ENCODE measurements at regions not wholly inside any gene's neighbourhood (a gene's known extent, or its start where the extent isn't known, plus 50 kb on each side); places are given as distances from the start of the nearest gene placed in this dataset.
"Not testable (repeated sequence)": the region's sequence is repeated elsewhere in the genome, so short reads cannot be mapped to it uniquely, and the experiment has no call there.

DNA sequence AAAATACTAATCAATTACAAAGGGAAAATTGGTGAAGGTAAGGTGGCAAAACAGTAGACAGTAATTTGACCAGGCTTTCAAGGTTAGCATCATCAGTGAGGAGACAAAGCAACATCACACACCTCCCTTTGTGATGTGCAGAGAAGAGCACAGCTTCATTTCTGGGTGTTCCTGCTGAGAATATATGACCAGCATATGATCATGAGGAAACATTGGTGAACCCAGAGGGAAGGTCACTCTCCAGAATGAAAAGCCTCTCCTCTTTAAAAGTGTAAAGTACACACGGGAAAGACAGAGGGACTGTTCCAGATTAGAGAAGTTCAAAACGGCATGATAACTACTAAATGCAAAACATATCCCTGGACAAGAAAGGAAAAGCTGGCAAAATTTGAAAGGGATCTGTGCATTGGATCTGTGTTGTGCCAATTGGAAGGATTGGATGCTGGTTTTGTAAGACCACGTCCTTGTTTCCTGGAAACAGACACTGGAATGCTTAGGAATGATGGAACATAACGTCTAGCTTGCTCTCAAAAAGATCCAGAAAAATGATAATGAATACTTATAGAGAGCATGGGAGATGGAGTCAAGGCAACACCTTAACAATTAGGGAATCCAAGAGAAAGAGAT lies 80.6 kb upstream of the MITF start:
- TF ChIP-seq, protein P1, sequence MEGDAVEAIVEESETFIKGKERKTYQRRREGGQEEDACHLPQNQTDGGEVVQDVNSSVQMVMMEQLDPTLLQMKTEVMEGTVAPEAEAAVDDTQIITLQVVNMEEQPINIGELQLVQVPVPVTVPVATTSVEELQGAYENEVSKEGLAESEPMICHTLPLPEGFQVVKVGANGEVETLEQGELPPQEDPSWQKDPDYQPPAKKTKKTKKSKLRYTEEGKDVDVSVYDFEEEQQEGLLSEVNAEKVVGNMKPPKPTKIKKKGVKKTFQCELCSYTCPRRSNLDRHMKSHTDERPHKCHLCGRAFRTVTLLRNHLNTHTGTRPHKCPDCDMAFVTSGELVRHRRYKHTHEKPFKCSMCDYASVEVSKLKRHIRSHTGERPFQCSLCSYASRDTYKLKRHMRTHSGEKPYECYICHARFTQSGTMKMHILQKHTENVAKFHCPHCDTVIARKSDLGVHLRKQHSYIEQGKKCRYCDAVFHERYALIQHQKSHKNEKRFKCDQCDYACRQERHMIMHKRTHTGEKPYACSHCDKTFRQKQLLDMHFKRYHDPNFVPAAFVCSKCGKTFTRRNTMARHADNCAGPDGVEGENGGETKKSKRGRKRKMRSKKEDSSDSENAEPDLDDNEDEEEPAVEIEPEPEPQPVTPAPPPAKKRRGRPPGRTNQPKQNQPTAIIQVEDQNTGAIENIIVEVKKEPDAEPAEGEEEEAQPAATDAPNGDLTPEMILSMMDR (IDR thresholded peaks at IDR 0.05; ENCODE audit: low read depth, low read length), result no peak
- no peak overlapping the region for H3K4me3 ChIP-seq (ENCODE audit: low read depth, low read length)

DNA sequence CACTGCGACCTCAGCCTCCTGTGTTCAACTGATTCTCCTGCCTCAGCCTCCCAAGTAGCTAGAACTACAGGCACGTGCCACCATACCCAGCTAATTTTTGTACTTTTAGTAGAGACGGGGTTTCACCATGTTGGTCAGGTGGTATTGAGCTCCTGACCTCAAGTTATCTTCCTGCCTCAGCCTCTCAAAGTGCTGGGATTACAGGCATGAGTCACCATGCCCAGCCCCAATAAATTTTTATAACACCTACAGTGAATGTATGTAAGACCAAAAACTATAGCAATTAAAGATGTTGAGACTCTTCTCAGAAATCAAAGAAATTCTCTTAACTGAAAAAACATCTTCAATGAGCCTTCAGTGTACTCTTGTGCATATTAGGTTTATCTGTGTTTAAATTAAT lies 82.2 kb upstream of the MITF start:
- not testable (repeated sequence) for H3K4me3 ChIP-seq (ENCODE audit: low read depth, low read length)

DNA sequence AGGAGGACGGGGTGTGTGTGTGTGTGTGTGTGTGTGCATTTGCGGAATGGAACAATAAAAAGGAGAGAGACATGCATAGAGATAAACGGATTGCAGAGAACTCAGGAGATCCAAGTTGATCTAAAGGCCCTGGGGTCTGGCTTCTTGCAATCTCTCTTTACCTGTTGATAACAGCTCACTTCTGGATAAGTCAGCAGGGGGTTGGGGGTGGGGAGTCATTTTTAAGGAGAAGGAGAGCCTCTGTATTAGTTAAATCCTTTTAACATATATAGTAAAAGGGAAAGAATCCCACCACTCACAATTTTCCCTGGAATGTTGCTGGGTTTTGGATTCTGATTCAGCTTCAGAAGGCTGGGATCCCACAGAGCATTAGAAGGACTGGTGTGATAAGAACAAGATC lies 87.5 kb upstream of the MITF start:
- TF ChIP-seq, protein P1 (IDR thresholded peaks at IDR 0.05; ENCODE audit: low read depth, low read length), result no peak

DNA sequence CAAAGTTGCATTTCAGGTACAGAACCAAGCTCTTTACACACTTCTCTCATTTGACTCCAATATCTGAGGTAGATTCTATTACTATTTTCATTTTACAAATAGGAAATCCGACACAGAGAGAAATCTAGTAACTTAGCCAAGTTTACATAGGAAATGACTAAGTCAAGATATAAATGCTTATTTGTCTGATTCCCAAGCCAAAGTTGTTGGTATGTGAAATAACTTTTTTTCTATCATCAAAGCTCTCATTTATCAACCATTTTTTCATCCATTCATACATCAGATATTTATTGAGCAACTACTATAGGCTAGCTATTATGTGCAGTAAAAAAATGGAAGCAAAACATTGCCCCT lies 89.2 kb upstream of the MITF start:
- TF ChIP-seq, protein P1 (IDR thresholded peaks at IDR 0.05; ENCODE audit: low read depth, low read length), result no peak
- no peak overlapping the region for H3K4me3 ChIP-seq (ENCODE audit: low read depth, low read length)

More for the DNA sequence above, 87.5 kb upstream of the MITF start:
- H3K4me3 ChIP-seq (ENCODE audit: low read depth, low read length), result no peak overlapping the region

DNA sequence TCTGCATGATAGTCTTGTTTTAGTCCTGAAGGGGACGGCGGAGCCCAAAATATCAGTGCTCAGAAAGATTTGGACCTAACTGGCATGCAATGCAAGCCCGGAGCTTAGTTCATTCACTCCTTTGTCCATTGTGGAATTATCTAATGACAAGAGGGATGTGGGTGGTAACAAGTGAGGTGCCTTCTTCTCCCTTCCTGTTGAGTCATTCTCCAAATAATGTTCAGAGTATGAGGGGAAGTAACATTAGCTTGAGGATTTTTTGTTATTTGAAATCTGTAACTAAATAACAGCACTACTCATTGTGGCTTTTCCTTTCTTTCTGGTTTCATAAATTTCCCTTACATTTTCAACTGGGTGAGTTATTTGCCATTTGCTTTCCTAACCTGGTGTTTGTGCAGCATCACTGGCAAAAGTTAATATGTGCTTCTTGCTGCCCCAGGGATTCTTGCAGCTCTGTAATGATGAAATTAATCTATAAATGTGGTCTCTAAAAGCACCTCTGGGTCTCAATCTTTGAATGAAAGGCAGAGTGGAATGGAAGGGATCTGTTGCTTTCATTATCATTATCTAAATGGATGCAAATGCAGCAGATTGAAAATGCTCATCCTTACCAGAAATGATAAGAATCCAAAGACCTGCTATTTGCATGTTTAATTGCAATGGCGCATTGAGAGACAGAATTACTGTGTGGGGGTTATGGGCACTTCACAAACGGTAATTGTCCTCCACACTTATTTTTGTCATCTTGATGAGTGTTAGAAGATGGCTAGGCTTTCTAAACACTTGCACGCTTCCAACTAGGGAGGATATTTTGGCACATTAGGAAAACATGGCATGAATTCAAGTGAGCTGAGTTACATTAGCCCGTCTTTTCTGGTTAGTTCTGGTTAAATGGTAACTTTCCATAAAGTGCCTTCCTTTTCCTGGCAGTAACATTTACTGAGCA lies 89.9 kb upstream of the MITF start:
- TF ChIP-seq, protein P1 (IDR thresholded peaks at IDR 0.05; ENCODE audit: low read depth, low read length), result no peak
- H3K4me3 ChIP-seq (ENCODE audit: low read depth, low read length), result no peak overlapping the region

DNA sequence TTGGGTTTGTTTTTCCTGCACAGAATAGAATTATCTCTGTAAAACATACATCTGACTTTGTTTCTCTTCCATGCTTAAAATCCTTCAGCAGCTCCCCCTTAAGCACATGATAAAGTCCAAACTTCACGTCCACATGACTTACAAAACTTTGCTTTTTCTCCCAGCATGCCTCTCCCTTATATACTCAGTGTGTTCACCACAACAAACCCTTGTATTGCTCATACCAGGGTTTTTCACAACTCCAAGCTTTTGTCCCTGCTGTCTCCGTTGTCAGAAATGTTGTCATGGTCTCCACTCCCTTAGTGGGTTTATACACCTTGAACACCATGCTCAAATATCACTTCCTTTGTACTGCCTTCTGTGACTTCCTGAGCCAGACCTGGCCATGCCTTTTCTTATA lies 91.1 kb upstream of the MITF start:
- TF ChIP-seq, protein P1 (IDR thresholded peaks at IDR 0.05; ENCODE audit: low read depth, low read length), result no peak
- H3K4me3 ChIP-seq (ENCODE audit: low read depth, low read length), result no peak overlapping the region

DNA sequence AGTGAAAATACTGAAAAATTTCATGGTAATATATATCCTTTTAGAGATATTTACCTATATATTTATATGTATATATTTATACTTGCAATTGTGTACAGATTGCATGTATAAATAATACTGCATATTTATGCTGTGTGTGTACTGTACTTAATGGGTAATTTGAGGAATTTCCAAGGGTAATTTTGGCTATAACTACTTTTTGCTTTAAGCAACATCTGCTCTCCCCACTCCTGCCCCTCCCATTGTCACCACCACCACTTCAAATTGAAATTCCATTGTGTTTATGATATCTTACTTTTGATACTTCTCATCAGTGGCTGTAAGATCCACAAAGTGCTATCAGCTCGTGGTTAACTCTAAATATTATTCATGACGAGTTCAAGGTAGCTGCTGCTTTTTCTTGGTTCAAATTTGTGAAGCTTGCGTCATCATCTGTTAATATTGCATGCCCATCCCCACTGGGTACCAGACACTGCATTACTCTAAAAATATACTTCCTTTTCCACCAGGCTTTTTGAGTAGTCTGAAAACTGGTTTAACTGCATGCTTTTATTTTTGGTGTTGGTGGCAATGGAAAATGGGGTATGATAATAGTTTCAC lies 91.7 kb upstream of the MITF start:
- no peak overlapping the region for H3K4me3 ChIP-seq (ENCODE audit: low read depth, low read length)
- TF ChIP-seq, protein P1 (IDR thresholded peaks at IDR 0.05; ENCODE audit: low read depth, low read length), result no peak

Data from WI38 (cell line).